Mononuclear cell (primary cell): ENCODE measurements at regions not wholly inside any gene's neighbourhood (a gene's known extent, or its start where the extent isn't known, plus 50 kb on each side); places are given as distances from the start of the nearest gene placed in this dataset.
"Not testable (repeated sequence)": the region's sequence is repeated elsewhere in the genome, so short reads cannot be mapped to it uniquely, and the experiment has no call there.

Experiments
- H3K27me3 ChIP-seq: 2 replicates; pipeline ENCODE4 v1.6.0; 2011; ENCODE audit warnings: low read length, control low read depth; ENCODE audit not compliant: insufficient read depth
- H3K4me1 ChIP-seq: 2 replicates; pipeline ENCODE4 v1.5.1; 2011; ENCODE audit warnings: mild to moderate bottlenecking, low read length, control low read depth; ENCODE audit not compliant: insufficient read depth
- H3K4me3 ChIP-seq: 2 replicates; pipeline ENCODE4 v1.5.1; 2011; ENCODE audit warnings: mild to moderate bottlenecking, low read length, moderate library complexity
- H3K9me3 ChIP-seq: 2 replicates; pipeline ENCODE4 v1.5.1; 2011; ENCODE audit warnings: low read depth, mild to moderate bottlenecking, control low read depth, low read length

GRCh38 chr3:147471741-147472140 is 62.6 kb downstream of the ZIC1 start:
- H3K27me3 ChIP-seq: no peaks in the 10 kb centered on the region
- no peaks in the 10 kb centered on the region for H3K4me1 ChIP-seq
- H3K9me3 ChIP-seq: no peaks in the 10 kb centered on the region
- H3K4me3 ChIP-seq: no peak overlapping the region

- H3K27me3 ChIP-seq: no peaks in the 10 kb centered on the region
- H3K4me3 ChIP-seq: no peak overlapping the region
- no peaks in the 10 kb centered on the region for H3K9me3 ChIP-seq
- no peaks in the 10 kb centered on the region for H3K4me1 ChIP-seq
Measured at GRCh38 chr3:147472846-147473245, 63.7 kb downstream of the ZIC1 start.

GRCh38 chr3:147483145-147483544 is 74.0 kb downstream of the ZIC1 start:
- H3K27me3 ChIP-seq: no peaks in the 10 kb centered on the region
- H3K9me3 ChIP-seq: no peaks in the 10 kb centered on the region
- no peaks in the 10 kb centered on the region for H3K4me1 ChIP-seq
- H3K4me3 ChIP-seq: no peak overlapping the region

DNA sequence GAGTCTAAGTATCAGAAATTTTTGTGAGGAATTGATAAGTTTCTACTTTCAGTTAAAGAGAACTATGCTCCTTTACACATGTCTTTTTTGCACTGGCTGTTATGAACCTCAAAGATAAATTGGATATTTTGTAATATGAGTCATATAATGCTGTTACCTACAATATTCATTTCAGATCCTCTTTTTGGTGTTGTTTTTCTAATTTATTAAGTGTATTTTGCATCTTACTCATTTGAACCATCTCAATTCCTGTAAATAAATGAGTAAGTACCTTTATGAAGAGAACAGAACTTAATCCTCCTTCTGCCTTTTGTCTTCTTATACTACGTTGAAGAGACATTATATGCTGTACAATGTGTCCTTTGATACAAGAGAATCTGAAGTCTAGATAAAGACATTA is 74.4 kb downstream of the ZIC1 start:
- no peaks in the 10 kb centered on the region for H3K27me3 ChIP-seq
- no peaks in the 10 kb centered on the region for H3K9me3 ChIP-seq
- H3K4me1 ChIP-seq: no peaks in the 10 kb centered on the region
- no peak overlapping the region for H3K4me3 ChIP-seq

GRCh38 chr3:147493065-147493464 is 83.9 kb downstream of the ZIC1 start:
- H3K4me1 ChIP-seq: no peaks in the 10 kb centered on the region
- no peak overlapping the region for H3K4me3 ChIP-seq
- no peaks in the 10 kb centered on the region for H3K9me3 ChIP-seq
- no peaks in the 10 kb centered on the region for H3K27me3 ChIP-seq

GRCh38 chr3:147493666-147494065 is 84.5 kb downstream of the ZIC1 start:
- no peaks in the 10 kb centered on the region for H3K27me3 ChIP-seq
- no peaks in the 10 kb centered on the region for H3K9me3 ChIP-seq
- H3K4me3 ChIP-seq: no peak overlapping the region
- no peaks in the 10 kb centered on the region for H3K4me1 ChIP-seq

DNA sequence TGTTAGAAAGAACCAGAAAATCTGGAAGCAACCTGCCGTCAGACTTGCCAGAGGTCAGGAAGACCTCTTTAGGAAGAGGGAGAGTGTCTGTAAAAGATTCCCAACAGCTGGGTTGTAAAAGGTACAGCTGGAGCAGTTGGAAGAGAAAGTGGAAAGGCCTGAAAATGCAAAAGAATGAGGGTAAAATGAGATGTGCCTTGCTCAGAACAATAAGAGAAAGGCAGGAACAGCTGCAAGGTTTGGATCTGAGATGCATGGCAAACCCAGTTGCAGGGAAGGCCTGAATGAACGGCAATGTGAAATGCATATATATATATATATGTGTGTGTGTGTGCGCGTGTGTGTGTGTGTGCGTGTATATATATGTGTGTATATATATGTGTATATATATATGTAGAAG is 88.1 kb downstream of the ZIC1 start:
- H3K4me3 ChIP-seq: no peak overlapping the region
- H3K4me1 ChIP-seq: no peaks in the 10 kb centered on the region
- H3K9me3 ChIP-seq: no peaks in the 10 kb centered on the region
- H3K27me3 ChIP-seq: no peaks in the 10 kb centered on the region

DNA sequence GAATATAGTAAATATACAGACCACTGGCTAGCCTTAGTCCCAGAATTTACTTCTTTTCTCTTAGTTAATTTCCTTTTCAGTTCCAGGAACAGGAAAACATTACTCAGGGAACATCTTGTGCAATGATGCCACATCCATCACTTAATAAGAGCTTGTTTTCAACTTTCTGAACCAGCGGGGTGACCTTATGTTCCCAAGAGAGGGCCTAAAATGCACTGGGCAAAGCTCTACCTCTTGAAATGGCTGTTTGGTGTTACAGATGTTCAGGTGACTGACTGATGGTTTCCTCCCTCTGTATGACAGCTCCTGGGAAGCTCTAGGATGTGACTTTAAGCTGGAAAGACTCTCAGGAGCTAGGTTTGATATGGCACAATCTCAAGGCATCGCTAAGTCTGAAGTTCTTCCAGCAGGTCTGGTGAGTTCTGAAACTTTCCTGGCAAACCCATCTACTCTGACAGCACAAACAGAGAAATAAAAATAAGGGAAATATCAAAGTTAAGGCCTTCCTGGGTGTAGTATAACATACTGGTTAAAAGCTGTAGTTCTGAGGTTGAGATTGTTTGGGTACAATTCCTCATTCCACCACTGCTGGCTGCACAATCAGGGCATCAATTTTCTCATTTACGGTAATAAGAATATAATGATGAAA is 98.6 kb downstream of the ZIC1 start:
- no peaks in the 10 kb centered on the region for H3K4me1 ChIP-seq
- no peak overlapping the region for H3K4me3 ChIP-seq
- H3K9me3 ChIP-seq: no peaks in the 10 kb centered on the region
- no peaks in the 10 kb centered on the region for H3K27me3 ChIP-seq

DNA sequence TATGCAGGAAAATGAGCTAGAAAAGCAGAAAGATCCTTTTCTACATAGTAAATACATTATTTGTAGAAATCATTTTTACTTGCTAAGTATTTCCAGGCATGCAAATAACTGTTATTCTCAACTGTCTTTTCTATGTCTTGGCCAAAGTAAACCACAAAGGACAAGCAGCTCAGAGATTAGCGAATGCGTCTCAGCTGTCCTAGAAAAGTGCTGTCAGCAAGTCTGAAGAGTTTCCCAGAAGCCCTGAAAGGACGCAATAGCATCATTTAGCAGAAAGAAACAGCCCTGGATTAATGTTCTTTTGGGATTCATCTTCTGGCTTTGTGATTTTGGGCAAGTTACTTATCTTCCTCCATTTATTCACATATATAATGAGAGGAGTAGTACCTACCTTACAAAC is 100.3 kb downstream of the ZIC1 start:
- Histone ChIP-seq H3K9me3 (no peaks in the 10 kb centered on the region), H3K4me1 (no peaks in the 10 kb centered on the region), H3K27me3 (no peaks in the 10 kb centered on the region), H3K4me3 (no peak overlapping the region)

GRCh38 chr3:147513785-147514184 is 104.6 kb downstream of the ZIC1 start:
- H3K4me3 ChIP-seq: no peak overlapping the region
- no peaks in the 10 kb centered on the region for H3K27me3 ChIP-seq
- no peaks in the 10 kb centered on the region for H3K4me1 ChIP-seq
- H3K9me3 ChIP-seq: no peaks in the 10 kb centered on the region

GRCh38 chr3:147514366-147515160 is 105.4 kb downstream of the ZIC1 start:
- H3K4me1 ChIP-seq: no peaks in the 10 kb centered on the region
- H3K27me3 ChIP-seq: no peaks in the 10 kb centered on the region
- no peaks in the 10 kb centered on the region for H3K9me3 ChIP-seq
- H3K4me3 ChIP-seq: no peak overlapping the region

DNA sequence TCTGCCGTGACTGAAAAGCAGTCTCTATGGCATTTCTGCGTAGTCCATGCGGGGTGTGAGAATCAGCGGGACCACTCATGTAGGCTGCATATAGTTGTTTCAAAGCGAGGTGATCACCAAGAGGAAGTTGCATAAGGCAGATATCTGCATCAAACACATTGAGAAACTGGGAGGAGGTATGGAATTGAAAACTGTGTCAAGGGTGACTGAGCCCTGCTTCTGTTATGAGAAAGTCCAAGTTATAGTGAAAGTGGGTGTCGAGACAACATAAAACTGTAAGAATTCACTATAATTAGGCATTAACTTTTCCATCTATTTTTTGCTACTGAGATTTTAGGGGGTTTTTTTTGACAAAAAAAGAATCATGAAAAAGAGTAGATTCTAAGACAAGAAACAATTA is 109.3 kb downstream of the ZIC1 start:
- no peaks in the 10 kb centered on the region for H3K9me3 ChIP-seq
- no peak overlapping the region for H3K4me3 ChIP-seq
- H3K4me1 ChIP-seq: no peaks in the 10 kb centered on the region
- H3K27me3 ChIP-seq: no peaks in the 10 kb centered on the region

GRCh38 chr3:147521646-147522045 is 112.5 kb downstream of the ZIC1 start:
- Histone ChIP-seq H3K4me1 (no peaks in the 10 kb centered on the region), H3K4me3 (no peak overlapping the region), H3K27me3 (no peaks in the 10 kb centered on the region), H3K9me3 (no peaks in the 10 kb centered on the region)

DNA sequence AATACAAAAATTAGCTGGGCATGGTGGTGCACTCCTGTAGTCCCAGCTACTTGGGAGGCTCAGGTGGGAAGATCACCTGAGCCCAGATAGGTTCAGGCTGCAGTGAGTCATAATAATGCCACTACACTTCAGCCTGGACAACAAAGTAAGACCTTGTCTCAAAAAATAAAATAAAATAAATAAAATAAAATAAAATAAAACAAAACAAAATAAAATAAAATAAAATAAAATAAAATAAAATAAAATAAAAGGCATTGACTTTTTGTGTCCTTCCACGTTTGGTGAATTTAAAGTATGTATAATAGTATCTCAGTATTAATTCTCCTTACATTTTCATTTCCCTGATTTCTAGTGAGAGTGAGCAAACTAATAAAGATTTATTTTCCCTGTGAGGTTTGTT is 113.6 kb downstream of the ZIC1 start:
- not testable (repeated sequence) for H3K27me3 ChIP-seq, H3K4me3 ChIP-seq, H3K9me3 ChIP-seq, H3K4me1 ChIP-seq

GRCh38 chr3:147529551-147529950 is 120.4 kb downstream of the ZIC1 start:
- H3K27me3 ChIP-seq: no peaks in the 10 kb centered on the region
- no peaks in the 10 kb centered on the region for H3K9me3 ChIP-seq
- no peaks in the 10 kb centered on the region for H3K4me1 ChIP-seq
- H3K4me3 ChIP-seq: no peak overlapping the region

GRCh38 chr3:147538034-147538433 is 128.9 kb downstream of the ZIC1 start:
- H3K9me3 ChIP-seq: peaks cover 18% of the 10 kb centered on the region
- no peaks in the 10 kb centered on the region for H3K4me1 ChIP-seq
- no peak overlapping the region for H3K4me3 ChIP-seq
- H3K27me3 ChIP-seq: no peaks in the 10 kb centered on the region
